Lower leg skin (tissue), 3 donors: ENCODE measurements at regions not wholly inside any gene's neighbourhood (a gene's known extent, or its start where the extent isn't known, plus 50 kb on each side); places are given as distances from the start of the nearest gene placed in this dataset.
"Not testable (repeated sequence)": the region's sequence is repeated elsewhere in the genome, so short reads cannot be mapped to it uniquely, and the experiment has no call there.

ENCODE experiments used
- CTCF ChIP-seq, 3 donors: fragments of 450-650 bp; IDR thresholded peaks; one replicate each; pipeline ENCODE4 v1.5.1; 2016; ENCODE audit warnings: antibody characterized with exemption in 3 of 3, mild to moderate bottlenecking in 3 of 3, moderate library complexity in 2 of 3
- POLR2A ChIP-seq, 2 donors: fragments of 450-650 bp; IDR thresholded peaks; one replicate each; pipeline ENCODE4 v1.6.1; 2016 to 2017; ENCODE audit warnings: antibody characterized with exemption in 2 of 2, mild to moderate bottlenecking in 1 of 2, moderate library complexity in 1 of 2

- not testable (repeated sequence) for TF ChIP-seq CTCF, POLR2A (IDR thresholded peaks at IDR 0.05)
Observed at GRCh38 chr13:82164780-82165395, 1717.4 kb downstream of the SLITRK1 start.
